HEK293 (cell line): ENCODE measurements at regions not wholly inside any gene's neighbourhood (a gene's known extent, or its start where the extent isn't known, plus 50 kb on each side); places are given as distances from the start of the nearest gene placed in this dataset.

ENCODE experiments used
- CTCF ChIA-PET: fragments of 350-600 bp; formaldehyde crosslinking; extraction: SDS; loops from one replicate; lab custom pipeline; 2021; ENCODE audit warnings: antibody characterized with exemption; lab: Yijun Ruan, JAX
- POLR2A ChIA-PET: fragments of 300-600 bp; formaldehyde crosslinking; extraction: SDS; loops from one replicate; lab custom pipeline; 2020; ENCODE audit warnings: antibody characterized with exemption, inconsistent platforms; lab: Yijun Ruan, JAX
- H3K27ac ChIP-seq: fragments of 200-500 bp; sonication (Bioruptor generic); 2 replicates; pipeline ENCODE4 v1.5.1; 2014; ENCODE audit warnings: low read depth, low read length, control low read depth, inconsistent platforms; ENCODE audit errors: extremely low read depth
- H3K36me3 ChIP-seq, 2 experiments: fragments of 200-500 bp in 1 of 2; sonication (Bioruptor generic) in 1 of 2; 1 replicate in 1 of 2; 2 replicates in 1 of 2; pipeline ENCODE4 v1.5.1; 2014 to 2017; ENCODE audit warnings: inconsistent platforms in 2 of 2, low read length in 2 of 2; ENCODE audit not compliant: control insufficient read depth in 2 of 2, insufficient read depth in 1 of 2
- H3K4me1 ChIP-seq: fragments of 200-500 bp; sonication (Bioruptor generic); 2 replicates; pipeline ENCODE4 v1.5.1; 2014; ENCODE audit warnings: mild to moderate bottlenecking, low read length, inconsistent platforms; ENCODE audit not compliant: control insufficient read depth, insufficient read depth
- H3K4me3 ChIP-seq: 2 replicates; pipeline ENCODE4 v1.5.1; 2011; ENCODE audit warnings: low read depth, mild to moderate bottlenecking, control low read depth, low read length, moderate library complexity
- H3K9me3 ChIP-seq: fragments of 200-500 bp; sonication (Bioruptor generic); 2 replicates; pipeline ENCODE4 v1.5.1; 2014; ENCODE audit warnings: low read depth, low read length, inconsistent platforms; ENCODE audit not compliant: control insufficient read depth, insufficient read depth
- BCL11A ChIP-seq: fragments of 450-650 bp; formaldehyde crosslinking; IDR thresholded peaks from 2 replicates; pipeline ENCODE4 v1.5.1; 2016; ENCODE audit warnings: low read depth, missing biosample characterization, missing genetic modification characterization
- EGR2 ChIP-seq: fragments of 450-650 bp; formaldehyde crosslinking; IDR thresholded peaks from 2 replicates; pipeline ENCODE4 v1.5.1; 2016; ENCODE audit warnings: low read depth, missing biosample characterization, missing genetic modification characterization
- KLF9 ChIP-seq: fragments of 450-650 bp; formaldehyde crosslinking; IDR thresholded peaks from 2 replicates; pipeline ENCODE4 v1.5.1; 2016; ENCODE audit warnings: missing biosample characterization, missing genetic modification characterization, low read depth
- MYNN ChIP-seq: fragments of 450-650 bp; formaldehyde crosslinking; IDR thresholded peaks from 2 replicates; pipeline ENCODE4 v1.5.1; 2016; ENCODE audit warnings: missing biosample characterization, missing genetic modification characterization, borderline replicate concordance
- PRDM1 ChIP-seq: fragments of 450-650 bp; formaldehyde crosslinking; IDR thresholded peaks from 2 replicates; pipeline ENCODE4; 2016; ENCODE audit warnings: missing biosample characterization, missing genetic modification characterization
- TCF7L2 ChIP-seq: IDR thresholded peaks from 2 replicates; pipeline ENCODE4 v1.6.1; 2011; ENCODE audit warnings: low read depth, mild to moderate bottlenecking, inconsistent platforms, low read length, moderate library complexity, borderline replicate concordance
- ZBTB48 ChIP-seq: fragments of 450-650 bp; formaldehyde crosslinking; IDR thresholded peaks from 2 replicates; pipeline ENCODE4 v1.5.1; 2016; ENCODE audit warnings: missing biosample characterization, missing genetic modification characterization
- ZBTB7A ChIP-seq: fragments of 450-650 bp; formaldehyde crosslinking; IDR thresholded peaks from 2 replicates; pipeline ENCODE4 v1.5.1; 2016; ENCODE audit warnings: low read depth, missing biosample characterization, missing genetic modification characterization
- ZNF2 ChIP-seq: fragments of 450-650 bp; formaldehyde crosslinking; IDR thresholded peaks from 2 replicates; pipeline ENCODE4 v1.5.1; 2016; ENCODE audit warnings: missing biosample characterization, missing genetic modification characterization
- ZNF248 ChIP-seq: fragments of 450-650 bp; formaldehyde crosslinking; IDR thresholded peaks from 2 replicates; pipeline ENCODE4 v1.5.1; 2017; ENCODE audit warnings: missing biosample characterization, missing genetic modification characterization
- ZNF341 ChIP-seq: fragments of 450-650 bp; formaldehyde crosslinking; IDR thresholded peaks from 2 replicates; pipeline ENCODE4; 2016; ENCODE audit warnings: low read depth, missing biosample characterization, missing genetic modification characterization
- ZNF514 ChIP-seq: fragments of 450-650 bp; formaldehyde crosslinking; IDR thresholded peaks from 2 replicates; pipeline ENCODE4 v1.5.1; 2016; ENCODE audit warnings: missing biosample characterization, missing genetic modification characterization
- TF ChIP-seq, protein P1 (sequence below): fragments of 450-650 bp; formaldehyde crosslinking; IDR thresholded peaks from 2 replicates; pipeline ENCODE4 v1.5.1; 2017; ENCODE audit warnings: missing biosample characterization, missing genetic modification characterization
- TF ChIP-seq, protein P2 (sequence below): fragments of 450-650 bp; formaldehyde crosslinking; IDR thresholded peaks from 2 replicates; pipeline ENCODE4 v1.5.1; 2016; ENCODE audit warnings: missing biosample characterization, missing genetic modification characterization
- TF ChIP-seq, protein P3 (sequence below): fragments of 450-650 bp; formaldehyde crosslinking; IDR thresholded peaks from 2 replicates; pipeline ENCODE4 v1.5.1; 2016; ENCODE audit warnings: missing biosample characterization, missing genetic modification characterization, borderline replicate concordance
- TF ChIP-seq, protein P4 (sequence below): fragments of 450-650 bp; formaldehyde crosslinking; IDR thresholded peaks from 2 replicates; pipeline ENCODE4 v1.5.1; 2016; ENCODE audit warnings: missing biosample characterization, missing genetic modification characterization

DNA sequence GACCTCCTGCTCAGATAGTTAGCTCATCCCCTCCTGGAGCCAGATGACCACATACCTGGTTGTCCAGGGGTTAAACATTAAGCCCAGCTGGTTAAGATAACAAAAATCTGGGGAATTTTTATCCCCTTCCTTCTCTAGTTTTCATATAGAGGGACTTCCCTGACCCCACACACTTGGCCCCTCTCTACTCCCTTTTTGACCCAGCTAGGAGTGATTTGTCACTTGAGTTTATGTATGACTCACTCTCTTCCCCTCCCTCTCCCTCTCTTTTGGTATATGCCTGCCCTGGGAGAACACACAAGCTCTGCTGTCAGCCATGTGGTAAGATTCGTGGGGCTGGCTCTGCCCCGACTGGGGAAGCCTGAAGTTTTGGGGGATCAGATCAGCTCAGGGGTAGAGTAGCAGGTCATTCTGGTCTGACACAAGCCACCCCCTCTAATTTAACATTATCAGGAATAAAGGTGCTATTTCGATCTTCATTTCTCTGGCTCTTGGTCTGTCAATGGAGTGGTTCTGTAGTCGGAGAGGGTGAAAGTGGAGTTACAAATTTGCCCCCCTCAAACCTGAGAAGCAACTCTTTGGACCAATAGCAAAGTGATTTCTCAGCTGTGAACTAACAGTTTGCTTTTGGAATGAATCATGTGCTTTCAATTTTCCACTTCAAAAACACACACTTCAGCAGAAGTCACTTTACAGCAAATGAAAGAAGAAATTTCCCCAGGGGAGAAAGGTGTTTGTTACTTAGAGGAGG lies 415.3 kb upstream of the CADM1 start (continued):
- TF ChIP-seq, protein P1, sequence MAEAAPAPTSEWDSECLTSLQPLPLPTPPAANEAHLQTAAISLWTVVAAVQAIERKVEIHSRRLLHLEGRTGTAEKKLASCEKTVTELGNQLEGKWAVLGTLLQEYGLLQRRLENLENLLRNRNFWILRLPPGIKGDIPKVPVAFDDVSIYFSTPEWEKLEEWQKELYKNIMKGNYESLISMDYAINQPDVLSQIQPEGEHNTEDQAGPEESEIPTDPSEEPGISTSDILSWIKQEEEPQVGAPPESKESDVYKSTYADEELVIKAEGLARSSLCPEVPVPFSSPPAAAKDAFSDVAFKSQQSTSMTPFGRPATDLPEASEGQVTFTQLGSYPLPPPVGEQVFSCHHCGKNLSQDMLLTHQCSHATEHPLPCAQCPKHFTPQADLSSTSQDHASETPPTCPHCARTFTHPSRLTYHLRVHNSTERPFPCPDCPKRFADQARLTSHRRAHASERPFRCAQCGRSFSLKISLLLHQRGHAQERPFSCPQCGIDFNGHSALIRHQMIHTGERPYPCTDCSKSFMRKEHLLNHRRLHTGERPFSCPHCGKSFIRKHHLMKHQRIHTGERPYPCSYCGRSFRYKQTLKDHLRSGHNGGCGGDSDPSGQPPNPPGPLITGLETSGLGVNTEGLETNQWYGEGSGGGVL (tag by site-specific recombination) = peak; percentile 58
- TF ChIP-seq ZNF341 (no peak), MYNN (tag by site-specific recombination) (no peak), ZNF514 (tag by site-specific recombination) (no peak), BCL11A (no peak), TCF7L2 (no peak)
- TF ChIP-seq, protein P2, sequence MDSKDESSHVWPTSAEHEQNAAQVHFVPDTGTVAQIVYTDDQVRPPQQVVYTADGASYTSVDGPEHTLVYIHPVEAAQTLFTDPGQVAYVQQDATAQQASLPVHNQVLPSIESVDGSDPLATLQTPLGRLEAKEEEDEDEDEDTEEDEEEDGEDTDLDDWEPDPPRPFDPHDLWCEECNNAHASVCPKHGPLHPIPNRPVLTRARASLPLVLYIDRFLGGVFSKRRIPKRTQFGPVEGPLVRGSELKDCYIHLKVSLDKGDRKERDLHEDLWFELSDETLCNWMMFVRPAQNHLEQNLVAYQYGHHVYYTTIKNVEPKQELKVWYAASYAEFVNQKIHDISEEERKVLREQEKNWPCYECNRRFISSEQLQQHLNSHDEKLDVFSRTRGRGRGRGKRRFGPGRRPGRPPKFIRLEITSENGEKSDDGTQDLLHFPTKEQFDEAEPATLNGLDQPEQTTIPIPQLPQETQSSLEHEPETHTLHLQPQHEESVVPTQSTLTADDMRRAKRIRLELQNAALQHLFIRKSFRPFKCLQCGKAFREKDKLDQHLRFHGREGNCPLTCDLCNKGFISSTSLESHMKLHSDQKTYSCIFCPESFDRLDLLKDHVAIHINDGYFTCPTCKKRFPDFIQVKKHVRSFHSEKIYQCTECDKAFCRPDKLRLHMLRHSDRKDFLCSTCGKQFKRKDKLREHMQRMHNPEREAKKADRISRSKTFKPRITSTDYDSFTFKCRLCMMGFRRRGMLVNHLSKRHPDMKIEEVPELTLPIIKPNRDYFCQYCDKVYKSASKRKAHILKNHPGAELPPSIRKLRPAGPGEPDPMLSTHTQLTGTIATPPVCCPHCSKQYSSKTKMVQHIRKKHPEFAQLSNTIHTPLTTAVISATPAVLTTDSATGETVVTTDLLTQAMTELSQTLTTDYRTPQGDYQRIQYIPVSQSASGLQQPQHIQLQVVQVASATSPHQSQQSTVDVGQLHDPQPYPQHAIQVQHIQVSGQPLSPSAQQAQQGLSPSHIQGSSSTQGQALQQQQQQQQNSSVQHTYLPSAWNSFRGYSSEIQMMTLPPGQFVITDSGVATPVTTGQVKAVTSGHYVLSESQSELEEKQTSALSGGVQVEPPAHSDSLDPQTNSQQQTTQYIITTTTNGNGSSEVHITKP (tag by site-specific recombination) = peak; percentile 95

DNA sequence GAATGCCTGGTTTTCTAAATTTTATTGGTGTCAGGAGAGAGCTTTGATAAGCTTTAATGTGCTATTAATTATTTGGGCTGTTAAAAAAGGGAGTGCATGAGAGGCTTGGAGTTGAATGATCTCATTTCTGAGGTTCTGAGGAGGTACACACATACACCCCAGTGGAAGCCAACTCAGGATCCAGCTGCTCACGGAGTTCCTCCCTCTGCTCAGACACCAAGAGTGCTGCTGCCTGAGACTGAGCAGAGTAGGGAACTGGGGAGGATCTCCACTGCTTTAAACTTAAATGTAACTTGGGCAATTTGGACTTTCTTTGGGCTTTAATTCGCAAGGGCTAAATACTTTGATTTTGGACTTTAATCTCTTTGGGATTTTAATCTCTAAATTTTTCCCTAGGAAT lies 414.4 kb upstream of the CADM1 start:
- H3K9me3 ChIP-seq = no peaks in the 10 kb centered on the region
- ChIA-PET POLR2A (no interaction called here), CTCF (interaction anchor here (0.6 to 0.7 kb wide), 2 partner anchors 633 to 1000 kb away, joined by 3 to 4 read pairs; no protein-coding TSS in a partner anchor)
- no peaks in the 10 kb centered on the region for H3K36me3 ChIP-seq
- no peaks in the 10 kb centered on the region; the same call in 1 of the 2 replicates for H3K4me1 ChIP-seq
- H3K4me3 ChIP-seq = no peak overlapping the region
- H3K27ac ChIP-seq = no peak overlapping the region
- TF ChIP-seq, protein P3, sequence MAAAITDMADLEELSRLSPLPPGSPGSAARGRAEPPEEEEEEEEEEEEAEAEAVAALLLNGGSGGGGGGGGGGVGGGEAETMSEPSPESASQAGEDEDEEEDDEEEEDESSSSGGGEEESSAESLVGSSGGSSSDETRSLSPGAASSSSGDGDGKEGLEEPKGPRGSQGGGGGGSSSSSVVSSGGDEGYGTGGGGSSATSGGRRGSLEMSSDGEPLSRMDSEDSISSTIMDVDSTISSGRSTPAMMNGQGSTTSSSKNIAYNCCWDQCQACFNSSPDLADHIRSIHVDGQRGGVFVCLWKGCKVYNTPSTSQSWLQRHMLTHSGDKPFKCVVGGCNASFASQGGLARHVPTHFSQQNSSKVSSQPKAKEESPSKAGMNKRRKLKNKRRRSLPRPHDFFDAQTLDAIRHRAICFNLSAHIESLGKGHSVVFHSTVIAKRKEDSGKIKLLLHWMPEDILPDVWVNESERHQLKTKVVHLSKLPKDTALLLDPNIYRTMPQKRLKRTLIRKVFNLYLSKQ (tag by site-specific recombination) = no peak
- no peak for TF ChIP-seq EGR2 (tag by site-specific recombination)
- TF ChIP-seq ZBTB7A = no peak
- no peak for TF ChIP-seq ZNF2 (tag by site-specific recombination)
- no peak for TF ChIP-seq ZBTB48 (tag by site-specific recombination)
- no peak for TF ChIP-seq ZNF248 (tag by site-specific recombination)
- TF ChIP-seq, protein P4, sequence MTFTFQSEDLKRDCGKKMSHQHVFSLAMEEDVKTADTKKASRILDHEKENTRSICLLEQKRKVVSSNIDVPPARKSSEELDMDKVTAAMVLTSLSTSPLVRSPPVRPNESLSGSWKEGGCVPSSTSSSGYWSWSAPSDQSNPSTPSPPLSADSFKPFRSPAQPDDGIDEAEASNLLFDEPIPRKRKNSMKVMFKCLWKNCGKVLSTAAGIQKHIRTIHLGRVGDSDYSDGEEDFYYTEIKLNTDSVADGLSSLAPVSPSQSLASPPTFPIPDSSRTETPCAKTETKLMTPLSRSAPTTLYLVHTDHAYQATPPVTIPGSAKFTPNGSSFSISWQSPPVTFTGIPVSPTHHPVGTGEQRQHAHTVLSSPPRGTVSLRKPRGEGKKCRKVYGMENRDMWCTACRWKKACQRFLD (tag by site-specific recombination) = no peak
- no peak for TF ChIP-seq PRDM1 (tag by site-specific recombination)
- no peak for TF ChIP-seq KLF9 (tag by site-specific recombination)
